NCI-H524 (cell line): ENCODE measurements at regions not wholly inside any gene's neighbourhood (a gene's known extent, or its start where the extent isn't known, plus 50 kb on each side); places are given as distances from the start of the nearest gene placed in this dataset.
"Not testable (repeated sequence)": the region's sequence is repeated elsewhere in the genome, so short reads cannot be mapped to it uniquely, and the experiment has no call there.

Experiments
- DNase-seq, 2 experiments: peaks; one replicate each; lab custom pipeline; 2025; lab: John Stamatoyannopoulos, UW

GRCh38 chr1:232579958-232580941 lies 49.7 kb downstream of the SIPA1L2 start:
- DNase-seq, result no peak

GRCh38 chr1:232579466-232579865 lies 50.5 kb downstream of the SIPA1L2 start:
- DNase-seq, result no peak

GRCh38 chr1:232578651-232579195 lies 51.2 kb downstream of the SIPA1L2 start:
- no peak for DNase-seq

- no peak for DNase-seq
These were observed 52.2 kb downstream of the SIPA1L2 start for GRCh38 chr1:232577772-232578171.

DNA sequence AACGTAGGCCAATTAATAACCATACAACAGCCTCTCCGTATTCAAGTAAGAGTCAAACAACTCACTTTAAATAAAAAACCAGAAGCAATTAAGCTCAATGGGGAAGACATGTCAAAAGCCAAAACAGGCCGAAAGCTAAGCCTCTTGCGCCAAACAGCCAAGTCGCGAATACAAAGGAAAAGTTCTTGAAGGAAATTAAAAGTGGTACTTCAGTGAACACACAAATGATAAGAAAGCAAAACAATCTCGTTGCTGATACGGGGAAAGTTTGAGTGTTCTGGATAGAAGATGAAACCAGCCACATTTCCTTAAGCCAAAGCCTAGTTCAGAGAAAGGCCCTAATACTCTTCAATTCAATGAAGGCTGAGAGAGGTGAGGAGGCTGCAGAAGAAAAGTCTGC lies 53.4 kb downstream of the SIPA1L2 start:
- no peak for DNase-seq

DNA sequence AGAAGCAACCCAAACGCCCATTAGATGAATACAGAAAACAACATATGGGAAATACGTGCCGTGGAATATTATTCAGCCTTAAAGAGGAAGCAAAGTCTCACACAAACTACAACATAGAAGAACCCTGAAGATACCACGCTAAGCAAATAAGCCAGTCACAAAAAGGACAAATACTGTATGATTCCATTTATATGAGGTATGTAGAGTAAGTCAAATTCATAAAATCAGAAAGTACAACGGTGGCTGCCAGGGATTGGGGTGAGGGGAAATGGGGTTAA lies 54.2 kb downstream of the SIPA1L2 start:
- no peak for DNase-seq

- DNase-seq, result no peak
These were observed 54.8 kb downstream of the SIPA1L2 start for GRCh38 chr1:232574889-232575762.

GRCh38 chr1:232574077-232574476 lies 55.9 kb downstream of the SIPA1L2 start:
- no peak for DNase-seq

GRCh38 chr1:232571523-232571922 lies 58.4 kb downstream of the SIPA1L2 start:
- DNase-seq, result no peak

GRCh38 chr1:232570007-232570406 lies 59.9 kb downstream of the SIPA1L2 start:
- no peak for DNase-seq

DNA sequence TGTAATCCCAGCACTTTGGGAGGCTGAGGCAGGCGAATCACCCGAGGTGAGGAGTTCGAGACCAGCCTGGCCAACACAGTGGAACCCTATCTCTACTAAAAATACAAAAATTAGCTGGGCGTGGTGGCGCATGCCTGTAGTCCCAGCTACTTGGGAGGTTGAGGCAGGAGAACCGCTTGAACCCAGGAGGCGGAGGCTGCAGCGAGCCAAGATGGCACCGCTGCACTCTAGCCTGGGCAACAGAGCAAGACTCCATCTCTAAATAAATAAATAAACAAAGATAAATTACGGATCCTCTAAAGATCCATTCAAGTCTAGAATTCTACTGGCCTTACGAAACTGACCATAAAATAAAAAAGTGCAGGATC lies 60.4 kb downstream of the SIPA1L2 start:
- DNase-seq, result not testable (repeated sequence)

- no peak for DNase-seq
These were observed 60.9 kb downstream of the SIPA1L2 start for GRCh38 chr1:232568906-232569553.

GRCh38 chr1:232568331-232568852 lies 61.5 kb downstream of the SIPA1L2 start:
- DNase-seq, result no peak

GRCh38 chr1:232566093-232566492 lies 63.8 kb downstream of the SIPA1L2 start:
- DNase-seq, result no peak

GRCh38 chr1:232562855-232563510 lies 67.0 kb downstream of the SIPA1L2 start:
- DNase-seq, result no peak

GRCh38 chr1:232561381-232561780 lies 68.6 kb downstream of the SIPA1L2 start:
- no peak for DNase-seq

DNA sequence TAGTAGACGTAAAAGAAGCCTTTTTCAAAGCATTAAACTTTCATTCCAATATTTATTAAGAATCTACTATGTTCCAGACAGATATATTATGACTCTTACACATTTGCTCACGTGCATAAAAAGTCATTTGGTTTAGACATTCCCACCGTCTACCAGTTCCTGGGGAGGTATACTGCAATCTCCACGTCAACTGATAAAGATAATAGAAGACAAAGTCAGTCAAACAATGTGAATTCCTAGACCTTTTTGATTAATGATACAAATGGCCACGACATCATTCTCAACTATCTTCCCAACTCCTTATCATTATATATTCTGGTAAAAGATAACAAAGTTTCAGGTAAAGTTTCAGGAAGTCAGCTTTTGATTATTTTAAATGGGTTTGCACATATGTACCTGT lies 69.0 kb downstream of the SIPA1L2 start:
- DNase-seq, result no peak

DNA sequence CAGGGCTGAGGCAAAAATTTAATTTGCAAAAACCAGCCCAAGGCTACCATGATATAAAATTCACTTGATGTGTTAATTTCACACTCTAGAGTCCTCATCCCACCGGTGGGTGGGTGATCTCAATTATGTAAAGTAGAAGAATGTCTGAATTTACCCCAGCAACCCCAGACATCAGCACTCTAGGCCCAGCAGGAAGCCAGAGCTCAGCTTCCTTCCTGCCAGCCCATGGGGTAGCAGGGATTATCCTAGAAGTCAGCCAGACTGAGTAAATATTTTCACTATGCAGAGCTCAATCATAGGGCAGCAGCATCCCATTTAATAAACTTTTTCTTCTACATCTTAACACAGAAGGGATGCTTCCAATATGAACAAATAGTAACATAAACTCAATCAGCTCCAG lies 71.0 kb downstream of the SIPA1L2 start:
- no peak for DNase-seq

DNA sequence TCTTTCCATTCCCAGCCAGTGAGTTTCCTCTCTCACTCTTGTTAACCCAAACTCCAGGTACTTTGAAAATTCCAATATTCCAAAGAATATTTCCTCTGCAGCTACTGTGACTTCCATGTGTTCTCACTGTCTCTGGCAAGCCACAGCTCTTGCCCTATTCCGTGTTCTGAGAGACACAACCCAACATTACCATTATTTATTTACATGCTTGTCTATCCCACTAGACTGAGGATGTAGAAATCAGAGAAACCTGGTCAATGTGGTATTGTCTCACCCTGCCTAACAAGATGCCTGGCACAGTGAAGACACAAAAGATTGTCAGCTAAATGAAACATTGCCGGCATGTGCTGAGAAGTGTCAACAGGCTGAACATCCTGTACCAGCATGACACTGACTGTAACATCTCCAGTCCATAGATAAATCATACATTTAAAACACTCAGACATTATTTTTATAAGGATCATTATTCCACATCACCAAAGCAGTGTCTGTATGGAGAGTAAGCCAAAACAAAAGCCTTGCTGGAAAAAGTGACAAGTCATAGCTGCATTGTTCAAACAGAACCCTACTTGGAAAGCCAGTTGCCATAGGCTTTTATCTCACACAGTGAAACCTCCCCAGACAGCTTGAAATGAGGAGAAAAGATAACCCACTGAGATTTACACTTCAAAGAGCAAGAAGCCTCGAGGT lies 72.3 kb downstream of the SIPA1L2 start:
- no peak for DNase-seq

- DNase-seq, result no peak
These were observed 72.8 kb downstream of the SIPA1L2 start for GRCh38 chr1:232557096-232557495.

DNA sequence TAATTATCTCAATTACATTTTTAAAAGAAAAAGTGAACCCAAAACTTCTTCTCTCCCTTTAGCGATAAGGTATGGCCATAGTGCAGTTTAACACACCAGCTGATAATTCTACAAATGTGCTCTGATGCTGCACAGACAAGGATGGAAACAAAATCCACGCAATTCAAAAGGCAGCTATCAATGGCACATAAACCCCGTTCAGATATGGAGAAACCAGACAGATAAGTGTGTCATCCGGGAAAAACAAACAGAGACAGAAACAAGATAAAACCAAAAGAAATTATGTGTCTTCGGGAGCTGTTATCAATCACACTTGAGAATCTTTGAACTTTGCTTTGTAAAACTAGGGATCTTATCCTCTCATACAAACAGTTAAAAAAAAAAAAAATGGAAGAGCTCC lies 73.6 kb downstream of the SIPA1L2 start:
- no peak for DNase-seq
